ENCODE measurements at regions not wholly inside any gene's neighbourhood (a gene's known extent, or its start where the extent isn't known, plus 50 kb on each side); places are given as distances from the start of the nearest gene placed in this dataset.

- intact Hi-C loops (cut with DNase I, micrococcal nuclease): no loop called here
- Mint-ChIP-seq H3K4me3 (no peak overlapping the region), H3K4me1 (peaks cover 21% of the 10 kb centered on the region), H3K27ac (no peak overlapping the region), H3K9me3 (ENCODE audit: low read depth) (no peaks in the 10 kb centered on the region), H3K27me3 (no peaks in the 10 kb centered on the region), H3K36me3 (ENCODE audit: low read depth) (no peaks in the 10 kb centered on the region)
- DNase-seq (no peak), ATAC-seq (no peak)
- CTCF ChIA-PET: no interaction called here
- POLR2A ChIA-PET: no interaction called here
These were observed 208.0 kb upstream of the DMRT1 start for GRCh38 chr9:633461-633860.

DNA sequence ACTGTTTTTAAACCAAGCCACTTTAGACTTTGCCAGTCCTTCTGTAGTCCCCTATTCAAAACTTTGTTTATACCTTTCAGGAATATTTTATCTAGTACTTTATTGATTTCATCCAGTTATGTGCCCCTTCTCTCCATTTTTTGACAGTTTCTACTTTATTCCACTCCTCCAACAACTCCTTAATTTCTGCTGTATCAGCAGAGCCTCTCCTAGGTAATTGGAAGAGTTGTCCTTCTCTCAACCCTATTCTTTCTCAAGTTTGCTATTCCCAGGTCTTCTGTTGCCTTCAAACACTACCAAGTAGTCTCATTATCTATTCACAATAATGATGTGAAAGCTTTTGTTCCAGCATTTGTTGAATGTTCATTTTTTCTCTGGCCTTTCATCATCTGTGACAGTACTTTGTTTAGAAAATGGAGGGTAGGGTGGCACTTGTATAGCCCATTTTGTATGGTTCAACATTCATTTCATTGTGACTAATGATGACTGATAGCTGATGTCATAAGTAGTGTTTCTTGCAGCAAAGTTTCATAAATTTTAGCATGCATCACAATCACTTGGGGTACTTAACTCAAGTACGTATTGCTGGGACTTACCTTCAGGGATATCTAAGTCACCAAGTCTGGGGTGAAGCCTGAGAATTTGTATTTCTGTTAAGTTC is 204.4 kb upstream of the DMRT1 start:
- H3K36me3 Mint-ChIP-seq (ENCODE audit: low read depth): no peaks in the 10 kb centered on the region
- H3K4me3 Mint-ChIP-seq: no peak overlapping the region
- intact Hi-C loops (cut with DNase I, micrococcal nuclease): no loop called here
- ATAC-seq (peak; percentile 72), DNase-seq (no peak)
- no peaks in the 10 kb centered on the region for H3K27me3 Mint-ChIP-seq
- H3K9me3 Mint-ChIP-seq (ENCODE audit: low read depth): no peaks in the 10 kb centered on the region
- H3K4me1 Mint-ChIP-seq: peaks cover 12% of the 10 kb centered on the region
- CTCF ChIA-PET: interaction anchor here (0.5 to 1.2 kb wide), 2 partner anchors 13 to 198 kb away, joined by 3 to 5 read pairs; no protein-coding TSS in a partner anchor
- POLR2A ChIA-PET: no interaction called here
- peak overlapping the region; percentile 87 for H3K27ac Mint-ChIP-seq

DNA sequence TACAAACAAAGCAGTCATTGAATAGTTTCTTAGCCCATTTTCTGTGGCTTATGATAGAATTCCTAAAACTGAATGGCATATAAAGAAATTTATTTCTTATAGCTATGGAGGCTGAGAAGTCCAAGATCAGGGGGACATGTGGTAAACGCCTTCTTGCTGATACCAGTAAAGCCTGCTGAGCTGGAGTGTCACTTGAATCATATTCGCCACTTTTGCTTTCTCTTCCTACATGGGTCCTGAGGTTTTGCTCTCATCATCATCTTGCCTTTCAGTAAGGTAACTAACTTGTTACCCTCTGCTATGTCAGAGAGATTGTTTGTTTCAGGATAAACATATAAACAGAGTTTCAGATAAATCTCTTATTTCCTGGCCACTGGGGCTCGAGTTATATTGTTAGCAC is 203.3 kb upstream of the DMRT1 start:
- ChIA-PET POLR2A (no interaction called here), CTCF (interaction anchor here (1.0 to 1.2 kb wide), 3 partner anchors 10 to 12 kb away, joined by 3 to 4 read pairs (median 3); no protein-coding TSS in a partner anchor)
- peaks cover 9% of the 10 kb centered on the region for H3K4me1 Mint-ChIP-seq
- ATAC-seq: peak; percentile 80
- peak; percentile 13 for DNase-seq
- no peaks in the 10 kb centered on the region for H3K36me3 Mint-ChIP-seq (ENCODE audit: low read depth)
- no peaks in the 10 kb centered on the region for H3K27me3 Mint-ChIP-seq
- no peak overlapping the region for H3K27ac Mint-ChIP-seq
- H3K4me3 Mint-ChIP-seq: no peak overlapping the region
- H3K9me3 Mint-ChIP-seq (ENCODE audit: low read depth): no peaks in the 10 kb centered on the region
- intact Hi-C loops (cut with DNase I, micrococcal nuclease): no loop called here

- H3K27me3 Mint-ChIP-seq: no peaks in the 10 kb centered on the region
- CTCF ChIA-PET: no interaction called here
- H3K4me1 Mint-ChIP-seq: peaks cover 6% of the 10 kb centered on the region
- H3K9me3 Mint-ChIP-seq (ENCODE audit: low read depth): no peaks in the 10 kb centered on the region
- POLR2A ChIA-PET: no interaction called here
- intact Hi-C loops (cut with DNase I, micrococcal nuclease): no loop called here
- no peak for ATAC-seq
- H3K27ac Mint-ChIP-seq: no peak overlapping the region
- no peak for DNase-seq
- no peak overlapping the region for H3K4me3 Mint-ChIP-seq
- no peaks in the 10 kb centered on the region for H3K36me3 Mint-ChIP-seq (ENCODE audit: low read depth)
These were observed 199.5 kb upstream of the DMRT1 start for GRCh38 chr9:642014-642413.

DNA sequence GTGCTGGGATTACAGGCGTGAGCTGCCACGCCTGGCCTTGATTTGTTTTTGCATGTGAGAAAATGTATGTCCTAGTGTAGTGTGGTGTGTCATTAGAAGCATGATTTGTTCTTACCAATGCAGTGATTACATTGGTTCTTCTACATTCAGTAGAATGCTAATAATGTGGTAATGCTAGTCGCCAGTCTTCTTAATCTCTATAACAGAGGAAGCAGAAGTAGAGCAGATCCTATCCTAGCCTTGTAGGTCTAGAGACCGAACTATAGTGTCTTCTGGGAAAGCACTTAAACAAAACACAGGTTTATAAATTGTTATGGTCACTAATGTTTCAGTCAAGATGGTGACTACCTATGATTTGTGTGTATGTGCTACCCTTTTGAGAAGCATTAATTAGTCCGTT is 197.5 kb upstream of the DMRT1 start:
- ChIA-PET POLR2A (no interaction called here), CTCF (interaction anchor here (0.6 kb wide), 1 partner anchor 108 kb away, joined by 3 read pairs; no protein-coding TSS in a partner anchor)
- H3K27me3 Mint-ChIP-seq: no peaks in the 10 kb centered on the region
- no peaks in the 10 kb centered on the region for H3K9me3 Mint-ChIP-seq (ENCODE audit: low read depth)
- DNase-seq (no peak), ATAC-seq (no peak)
- H3K36me3 Mint-ChIP-seq (ENCODE audit: low read depth): no peaks in the 10 kb centered on the region
- intact Hi-C loops (cut with DNase I, micrococcal nuclease): no loop called here
- no peak overlapping the region for H3K4me3 Mint-ChIP-seq
- no peaks in the 10 kb centered on the region for H3K4me1 Mint-ChIP-seq
- no peak overlapping the region for H3K27ac Mint-ChIP-seq

DNA sequence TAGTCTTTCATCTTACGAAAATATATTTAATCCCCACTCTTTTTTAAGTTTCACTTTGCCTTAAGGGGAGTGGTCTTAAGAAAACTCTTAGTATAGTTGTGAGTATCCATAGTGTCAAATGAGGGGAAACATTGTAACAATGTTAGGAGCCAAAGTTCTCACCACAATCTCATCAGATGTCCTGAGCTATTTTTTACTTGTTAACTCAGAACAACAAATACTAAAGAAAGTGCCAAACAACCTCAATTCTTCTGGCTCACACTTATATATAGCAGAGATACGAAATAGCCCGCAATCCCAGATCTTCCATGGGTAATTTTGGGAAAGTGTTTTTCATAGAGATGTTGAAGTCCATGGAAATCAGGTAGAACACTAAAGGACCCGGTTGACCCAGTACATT is 194.0 kb upstream of the DMRT1 start:
- no peak overlapping the region for H3K27ac Mint-ChIP-seq
- no peaks in the 10 kb centered on the region for H3K27me3 Mint-ChIP-seq
- intact Hi-C loops (cut with DNase I, micrococcal nuclease): no loop called here
- DNase-seq (no peak), ATAC-seq (no peak)
- H3K9me3 Mint-ChIP-seq (ENCODE audit: low read depth): no peaks in the 10 kb centered on the region
- peaks cover 15% of the 10 kb centered on the region for H3K4me1 Mint-ChIP-seq
- no peak overlapping the region for H3K4me3 Mint-ChIP-seq
- ChIA-PET CTCF (no interaction called here), POLR2A (no interaction called here)
- no peaks in the 10 kb centered on the region for H3K36me3 Mint-ChIP-seq (ENCODE audit: low read depth)

GRCh38 chr9:649128-650074 is 192.1 kb upstream of the DMRT1 start:
- ATAC-seq (no peak), DNase-seq (no peak)
- ChIA-PET POLR2A (no interaction called here), CTCF (interaction anchor here (0.6 to 2.6 kb wide), 6 partner anchors 9 to 353 kb away, joined by 3 to 12 read pairs (median 5); no protein-coding TSS in a partner anchor)
- H3K4me3 Mint-ChIP-seq: no peak overlapping the region
- H3K27ac Mint-ChIP-seq: no peak overlapping the region
- intact Hi-C loops (cut with DNase I, micrococcal nuclease): loop anchor here (1.0 to 10.0 kb wide), 2 partner anchors 8 to 55 kb away; no protein-coding TSS in a partner anchor
- H3K4me1 Mint-ChIP-seq: peaks cover 15% of the 10 kb centered on the region
- no peaks in the 10 kb centered on the region for H3K36me3 Mint-ChIP-seq (ENCODE audit: low read depth)
- no peaks in the 10 kb centered on the region for H3K27me3 Mint-ChIP-seq
- no peaks in the 10 kb centered on the region for H3K9me3 Mint-ChIP-seq (ENCODE audit: low read depth)

DNA sequence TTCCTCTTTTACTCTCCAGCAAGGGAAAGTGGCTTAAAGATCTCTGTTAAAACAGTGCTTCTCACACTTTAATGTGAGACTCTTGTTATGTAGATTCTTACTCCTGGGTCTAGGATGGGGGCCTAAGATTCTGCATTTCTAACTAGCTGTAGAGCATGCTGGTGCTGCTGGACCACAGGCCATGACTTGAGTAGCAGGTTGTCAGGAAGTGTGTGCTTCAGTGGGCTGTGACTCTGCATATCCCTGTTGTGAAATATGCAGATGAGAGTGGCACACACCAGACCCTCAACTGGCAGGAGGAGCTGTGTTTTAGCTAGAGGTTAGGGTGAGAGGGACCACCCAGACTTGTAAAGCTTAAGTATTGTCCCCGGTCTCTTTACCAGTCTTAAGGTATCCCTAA is 191.1 kb upstream of the DMRT1 start:
- no peaks in the 10 kb centered on the region for H3K9me3 Mint-ChIP-seq (ENCODE audit: low read depth)
- H3K27me3 Mint-ChIP-seq: no peaks in the 10 kb centered on the region
- H3K4me3 Mint-ChIP-seq: peak overlapping the region; percentile 1
- peaks cover 15% of the 10 kb centered on the region for H3K4me1 Mint-ChIP-seq
- DNase-seq (peak; percentile 18), ATAC-seq (peak; percentile 36)
- CTCF ChIA-PET: interaction anchor here (0.9 to 2.6 kb wide), 4 partner anchors 10 to 35 kb away, joined by 3 to 12 read pairs (median 7); no protein-coding TSS in a partner anchor
- peak overlapping the region; percentile 15 for H3K27ac Mint-ChIP-seq
- intact Hi-C loops (cut with DNase I, micrococcal nuclease): loop anchor here in 1 of 2 experiments (10.0 kb wide), 1 partner anchor 56 kb away; no protein-coding TSS in a partner anchor
- no peaks in the 10 kb centered on the region for H3K36me3 Mint-ChIP-seq (ENCODE audit: low read depth)
- POLR2A ChIA-PET: no interaction called here

GRCh38 chr9:651371-651770 is 190.1 kb upstream of the DMRT1 start:
- Mint-ChIP-seq H3K27ac (no peak overlapping the region), H3K27me3 (no peaks in the 10 kb centered on the region), H3K4me3 (no peak overlapping the region), H3K4me1 (peaks cover 15% of the 10 kb centered on the region), H3K9me3 (ENCODE audit: low read depth) (no peaks in the 10 kb centered on the region), H3K36me3 (ENCODE audit: low read depth) (no peaks in the 10 kb centered on the region)
- ATAC-seq (no peak), DNase-seq (no peak)
- ChIA-PET POLR2A (no interaction called here), CTCF (no interaction called here)
- intact Hi-C loops (cut with DNase I, micrococcal nuclease): loop anchor here in 1 of 2 experiments (10.0 kb wide), 1 partner anchor 57 kb away; no protein-coding TSS in a partner anchor

DNA sequence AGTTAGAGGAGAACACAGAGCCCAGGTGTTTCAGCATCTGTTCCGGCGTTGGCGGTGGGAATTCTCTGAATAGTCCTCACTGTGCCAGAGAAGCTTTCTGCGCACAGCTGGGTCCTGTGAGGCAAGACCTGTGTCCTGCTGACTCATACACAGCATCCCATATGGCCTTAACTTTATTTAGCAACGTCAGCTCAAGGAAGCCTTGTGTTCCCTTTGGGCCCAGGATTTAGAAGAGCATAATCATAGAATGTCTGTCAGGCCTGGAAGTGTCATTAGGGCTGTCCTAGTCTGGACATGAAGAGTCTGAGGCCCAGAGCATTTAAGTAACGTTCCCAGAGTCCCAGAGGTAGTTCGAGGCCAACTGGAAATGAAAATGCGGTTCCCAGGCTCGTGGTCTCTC is 188.6 kb upstream of the DMRT1 start:
- Mint-ChIP-seq H3K36me3 (ENCODE audit: low read depth) (no peaks in the 10 kb centered on the region), H3K27ac (no peak overlapping the region), H3K9me3 (ENCODE audit: low read depth) (no peaks in the 10 kb centered on the region), H3K4me1 (peaks cover 20% of the 10 kb centered on the region), H3K4me3 (no peak overlapping the region), H3K27me3 (no peaks in the 10 kb centered on the region)
- CTCF ChIA-PET: no interaction called here
- ATAC-seq (no peak), DNase-seq (no peak)
- intact Hi-C loops (cut with DNase I, micrococcal nuclease): loop anchor here in 1 of 2 experiments (10.0 kb wide), 1 partner anchor 58 kb away; no protein-coding TSS in a partner anchor
- POLR2A ChIA-PET: no interaction called here

- Mint-ChIP-seq H3K27me3 (no peaks in the 10 kb centered on the region), H3K4me3 (no peak overlapping the region), H3K4me1 (peaks cover 20% of the 10 kb centered on the region), H3K27ac (no peak overlapping the region), H3K9me3 (ENCODE audit: low read depth) (no peaks in the 10 kb centered on the region), H3K36me3 (ENCODE audit: low read depth) (no peaks in the 10 kb centered on the region)
- CTCF ChIA-PET: no interaction called here
- intact Hi-C loops (cut with DNase I, micrococcal nuclease): loop anchor here in 1 of 2 experiments (10.0 kb wide), 1 partner anchor 59 kb away; no protein-coding TSS in a partner anchor
- no peak for ATAC-seq
- POLR2A ChIA-PET: no interaction called here
- DNase-seq: no peak
These were observed 188.1 kb upstream of the DMRT1 start for GRCh38 chr9:653421-653820.

Measured in activated CD4-positive, alpha-beta T cell treated with anti-CD3 and anti-CD28 coated beads for 36 hours (primary cell).